ENCODE measurements at regions not wholly inside any gene's neighbourhood (a gene's known extent, or its start where the extent isn't known, plus 50 kb on each side); places are given as distances from the start of the nearest gene placed in this dataset.
"Not testable (repeated sequence)": the region's sequence is repeated elsewhere in the genome, so short reads cannot be mapped to it uniquely, and the experiment has no call there.

DNA sequence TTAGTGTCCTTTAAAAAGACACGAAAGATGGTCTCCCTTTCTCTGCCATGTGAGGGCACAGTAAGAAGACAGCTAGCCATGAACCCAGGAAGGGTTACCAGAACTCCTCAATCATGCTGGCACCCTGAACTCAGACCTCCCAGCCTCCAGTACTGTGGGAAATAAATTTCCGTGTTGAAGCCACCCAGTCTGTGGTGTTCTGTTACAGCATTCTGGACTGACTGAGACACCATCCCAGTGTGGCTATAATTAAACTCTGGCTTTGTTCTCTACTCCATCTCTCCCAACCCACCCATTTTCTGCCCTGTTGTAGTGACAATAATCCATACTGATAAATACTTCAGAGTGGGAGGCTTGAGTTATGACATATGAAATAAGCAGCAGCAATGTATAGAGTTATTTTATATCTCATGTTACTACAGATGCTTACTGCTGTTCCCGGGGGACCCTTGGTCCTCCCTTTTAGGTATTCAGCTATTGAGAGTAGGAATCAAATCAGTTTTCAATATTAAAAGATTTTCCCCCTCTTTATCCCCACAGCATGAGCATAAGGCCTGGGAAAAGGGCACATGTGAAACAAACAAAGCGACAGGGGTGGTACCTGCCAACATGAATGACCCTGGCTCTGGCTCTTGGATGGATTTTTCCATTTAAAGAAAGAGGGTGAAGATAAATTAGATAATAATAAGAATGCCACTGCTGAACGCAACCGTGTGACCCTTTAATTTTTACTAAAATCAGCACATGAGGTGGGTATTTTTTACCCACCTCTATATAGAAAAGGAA lies 224.3 kb upstream of the SLC35B3 start:
- no peak for DNase-seq (ENCODE audit: low read depth)

GRCh38 chr6:8658416-8658815 lies 223.1 kb upstream of the SLC35B3 start:
- no peak for DNase-seq (ENCODE audit: low read depth)

DNA sequence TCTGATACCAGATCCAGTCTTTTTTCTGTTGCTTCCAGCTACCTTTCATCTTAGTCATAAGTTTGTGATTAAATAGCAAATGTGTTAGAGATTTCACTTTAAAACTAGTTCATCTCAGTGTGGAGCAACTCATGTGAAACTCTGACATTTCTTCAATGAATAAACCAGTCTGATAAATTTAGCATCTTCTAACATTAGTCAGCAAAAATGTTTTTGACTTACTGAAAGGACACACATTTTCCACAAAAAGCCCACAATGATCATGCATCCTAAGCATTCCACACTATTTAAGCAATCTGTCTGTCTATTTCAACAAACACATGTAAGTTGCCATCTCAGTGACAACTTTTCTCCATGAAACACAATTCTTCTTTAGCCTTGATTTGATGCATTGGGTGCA lies 222.2 kb upstream of the SLC35B3 start:
- DNase-seq (ENCODE audit: low read depth) = no peak

- no peak for DNase-seq (ENCODE audit: low read depth)
Observed at GRCh38 chr6:8655670-8656454, 220.5 kb upstream of the SLC35B3 start.

DNA sequence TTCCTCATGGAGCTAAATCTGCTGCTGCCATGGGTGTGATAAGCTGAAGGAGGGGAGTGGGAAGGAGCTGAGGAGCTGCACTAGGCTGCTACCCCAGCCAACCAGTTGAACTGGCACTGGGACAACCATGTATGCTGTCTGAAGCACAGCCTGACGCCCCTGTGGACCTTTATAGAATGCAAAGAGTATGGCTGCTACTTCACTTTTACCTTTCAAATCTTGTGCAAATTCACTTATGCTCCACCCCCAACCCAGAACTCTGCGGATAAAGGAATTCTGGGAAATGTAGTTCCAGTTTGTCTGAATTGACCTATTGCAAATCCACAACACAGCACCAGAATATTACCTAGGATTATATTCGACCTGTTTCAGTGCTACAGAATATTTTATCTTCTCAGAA lies 217.4 kb upstream of the SLC35B3 start:
- DNase-seq (ENCODE audit: low read depth) = no peak

DNA sequence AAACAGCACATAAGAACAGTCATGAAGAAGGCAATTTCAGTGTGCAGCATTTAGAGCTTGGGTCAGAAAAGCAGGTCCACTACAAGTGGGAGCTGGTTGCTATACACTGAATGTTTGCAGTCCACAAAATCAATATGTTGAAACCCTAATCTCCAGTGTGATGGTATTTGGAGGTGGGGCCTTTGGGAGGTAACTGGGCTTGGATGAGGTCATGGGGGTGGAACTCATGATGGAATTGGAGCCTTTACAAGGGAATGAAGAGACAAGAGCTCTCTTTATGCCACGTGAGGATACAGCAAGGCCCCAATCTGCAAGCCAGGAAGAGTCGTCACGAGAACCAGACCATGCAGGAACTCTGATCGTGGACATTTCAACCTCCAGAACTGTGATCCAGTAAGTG lies 216.7 kb upstream of the SLC35B3 start:
- DNase-seq (ENCODE audit: low read depth) = no peak

GRCh38 chr6:8645212-8645611 lies 209.9 kb upstream of the SLC35B3 start:
- no peak for DNase-seq (ENCODE audit: low read depth)

- DNase-seq (ENCODE audit: low read depth) = no peak
Observed at GRCh38 chr6:8644306-8644705, 209.0 kb upstream of the SLC35B3 start.

- no peak for DNase-seq (ENCODE audit: low read depth)
Observed at GRCh38 chr6:8642854-8643253, 207.5 kb upstream of the SLC35B3 start.

DNA sequence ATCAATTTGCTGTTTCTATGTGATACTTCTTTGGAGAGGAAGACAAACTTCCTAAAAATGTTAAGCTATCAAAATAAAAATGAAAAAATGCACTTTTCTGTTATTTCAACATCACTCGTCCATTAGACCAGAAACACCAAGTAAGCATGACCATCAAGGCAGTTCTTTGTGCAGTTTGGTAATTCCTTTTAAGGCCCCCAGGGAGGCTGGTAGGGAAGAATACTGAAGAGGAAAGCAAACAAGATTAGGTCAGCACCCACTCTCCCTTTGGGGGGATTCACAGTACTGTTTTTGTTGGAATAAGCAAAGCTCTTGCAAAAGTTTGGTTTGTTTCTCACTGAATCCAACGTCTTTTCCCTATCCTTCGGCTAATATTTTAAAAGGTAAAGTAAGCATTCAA lies 206.8 kb upstream of the SLC35B3 start:
- no peak for DNase-seq (ENCODE audit: low read depth)

GRCh38 chr6:8639928-8640649 lies 204.7 kb upstream of the SLC35B3 start:
- DNase-seq (ENCODE audit: low read depth) = no peak

- DNase-seq (ENCODE audit: low read depth) = no peak
Observed at GRCh38 chr6:8637896-8638597, 202.7 kb upstream of the SLC35B3 start.

DNA sequence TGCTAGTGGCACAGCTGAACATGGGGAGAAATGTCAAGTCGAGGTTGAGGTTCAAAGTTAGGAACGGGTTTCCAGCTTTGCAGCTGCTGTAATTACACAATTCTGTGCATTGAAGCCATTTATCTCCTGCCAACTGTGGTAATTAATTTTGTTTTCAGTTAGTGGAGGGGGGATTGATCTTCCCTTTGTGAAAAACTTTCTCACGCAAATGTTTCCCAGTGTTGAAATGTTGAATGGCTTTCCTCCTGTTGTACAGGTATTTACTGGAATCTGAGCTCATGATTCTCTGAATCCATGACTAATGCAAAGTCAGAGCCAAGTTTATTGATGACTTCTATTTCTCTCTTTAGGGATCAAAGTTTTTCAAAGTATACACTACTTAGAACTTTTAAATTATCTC lies 198.4 kb upstream of the SLC35B3 start:
- no peak for DNase-seq (ENCODE audit: low read depth)

DNA sequence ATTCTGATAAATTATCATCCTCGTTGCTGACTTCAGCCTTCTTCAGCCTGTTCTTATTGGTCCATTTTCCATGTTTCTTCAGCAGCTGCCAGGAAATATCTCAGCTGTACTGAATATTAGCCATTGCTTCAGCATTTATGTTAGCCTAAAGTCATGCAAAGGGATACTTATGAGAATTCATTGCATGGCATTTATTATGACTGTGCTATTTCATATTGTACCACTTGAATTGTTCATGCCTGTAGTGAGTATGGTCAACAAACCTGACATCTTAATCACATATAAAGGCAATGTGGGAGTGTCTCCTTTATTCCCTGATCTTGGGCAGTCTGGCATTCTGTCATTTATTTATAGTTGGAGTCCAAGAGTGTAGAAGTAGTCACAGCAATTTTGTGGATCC lies 193.4 kb upstream of the SLC35B3 start:
- no peak for DNase-seq (ENCODE audit: low read depth)

- no peak for DNase-seq (ENCODE audit: low read depth)
Observed at GRCh38 chr6:8628063-8628462, 192.7 kb upstream of the SLC35B3 start.

DNA sequence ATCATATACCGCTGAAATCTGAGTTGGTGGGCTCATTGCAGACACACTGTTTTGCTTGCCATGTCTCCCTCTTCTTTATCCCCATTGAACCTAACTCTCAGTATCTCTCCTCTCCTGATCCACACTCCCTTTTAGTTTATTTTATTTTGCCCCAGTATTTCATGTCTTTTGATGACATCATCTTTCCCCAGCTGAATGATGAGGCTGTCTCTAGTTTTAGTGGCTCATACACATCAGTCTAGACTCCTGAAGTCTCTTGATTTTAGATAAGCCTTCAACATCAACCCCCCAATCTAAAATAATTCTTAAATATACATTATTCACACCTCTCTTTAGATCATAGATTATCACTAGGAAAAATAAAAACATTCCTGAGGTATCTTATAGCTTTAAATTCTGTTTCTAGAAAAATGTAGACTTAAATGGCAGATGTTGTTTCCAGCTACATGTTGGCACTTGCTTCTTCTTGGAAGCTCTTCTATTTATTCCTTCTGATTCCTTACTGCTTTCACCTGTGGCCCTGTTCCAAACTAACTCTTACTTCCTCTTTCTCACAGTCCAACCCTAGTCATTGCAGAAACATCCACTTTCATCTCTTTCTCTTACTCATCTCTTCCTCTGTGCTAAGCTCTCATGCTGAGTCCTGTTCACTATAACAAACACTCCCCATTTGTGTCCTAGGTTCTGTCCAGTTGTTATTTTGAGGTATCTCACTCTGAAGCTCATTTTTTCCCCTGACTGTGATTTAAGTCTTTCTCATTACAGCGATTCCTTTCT lies 191.9 kb upstream of the SLC35B3 start:
- DNase-seq (ENCODE audit: low read depth) = no peak

DNA sequence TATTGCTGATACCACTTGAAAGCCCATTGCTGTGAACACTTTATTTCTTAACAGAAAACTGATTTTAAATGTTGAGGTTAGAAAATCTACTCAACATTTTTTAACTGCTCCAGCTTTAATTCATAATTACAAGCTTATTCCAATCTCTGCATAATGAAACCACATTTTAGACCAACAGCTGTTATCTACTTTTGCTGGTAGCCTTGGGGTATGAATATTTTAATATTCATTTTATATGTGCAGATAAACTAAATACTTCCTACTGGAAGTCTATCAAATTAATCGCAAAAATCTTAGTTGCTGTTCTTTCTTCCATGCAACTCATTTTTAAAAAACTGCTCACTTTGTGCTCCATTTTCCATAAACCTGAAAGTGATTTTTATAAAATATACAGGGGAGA lies 189.3 kb upstream of the SLC35B3 start:
- DNase-seq (ENCODE audit: low read depth) = no peak

DNA sequence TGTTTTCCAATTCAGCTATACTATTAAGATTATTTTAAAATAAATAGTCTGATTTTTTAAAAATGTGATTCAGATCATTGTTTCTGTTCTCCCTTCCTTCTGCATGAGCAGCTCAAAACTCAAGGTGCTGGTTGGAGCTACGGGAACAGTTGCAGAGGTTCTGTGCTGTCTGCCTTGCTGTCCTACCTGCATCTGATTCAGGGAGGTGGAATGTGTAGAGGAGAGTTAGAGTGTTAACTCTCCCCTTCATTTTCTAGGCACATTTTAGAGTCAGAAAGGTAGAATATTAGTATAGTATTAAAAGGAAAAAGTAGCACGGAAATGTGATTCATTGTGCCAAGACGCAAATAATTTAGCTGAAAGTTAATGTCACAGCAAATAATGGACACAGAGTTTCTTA lies 188.1 kb upstream of the SLC35B3 start:
- DNase-seq (ENCODE audit: low read depth) = no peak

GRCh38 chr6:8619853-8620252 lies 184.5 kb upstream of the SLC35B3 start:
- DNase-seq (ENCODE audit: low read depth) = no peak

- not testable (repeated sequence) for DNase-seq (ENCODE audit: low read depth)
Observed at GRCh38 chr6:8619408-8619807, 184.1 kb upstream of the SLC35B3 start.

DNA sequence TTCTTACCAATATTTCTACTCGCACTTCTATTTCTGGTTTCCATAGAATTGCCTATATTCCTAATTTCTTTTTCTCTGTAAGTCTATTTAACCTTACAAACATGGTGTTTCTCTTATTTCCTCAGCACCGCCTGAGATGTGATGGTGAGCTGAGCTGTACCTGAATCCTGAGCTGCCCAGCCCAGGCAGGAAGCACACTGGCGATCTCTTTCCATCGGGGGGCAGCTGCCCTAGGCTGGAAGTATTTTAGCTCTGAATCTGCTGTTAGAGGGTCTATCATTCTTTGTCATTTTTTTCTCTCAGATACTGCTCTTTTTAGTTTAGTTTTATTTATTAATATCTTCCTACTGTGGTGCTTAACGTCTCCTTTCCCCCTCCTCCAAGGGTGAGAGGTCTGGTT lies 173.4 kb upstream of the SLC35B3 start:
- DNase-seq (ENCODE audit: low read depth) = no peak
